Esophagus muscularis mucosa (tissue), 4 donors: ENCODE measurements at regions not wholly inside any gene's neighbourhood (a gene's known extent, or its start where the extent isn't known, plus 50 kb on each side); places are given as distances from the start of the nearest gene placed in this dataset.

Source experiments
- EP300 ChIP-seq: sonication (generic); formaldehyde crosslinking; IDR thresholded peaks from one replicate; pipeline ENCODE4 v1.6.1; 2017; ENCODE audit warnings: antibody characterized with exemption
- POLR2A ChIP-seq: fragments of 450-650 bp; IDR thresholded peaks from one replicate; pipeline ENCODE4 v1.6.1; 2017; ENCODE audit warnings: antibody characterized with exemption, moderate library complexity, mild to moderate bottlenecking, low read depth
- TF ChIP-seq, protein P1 (sequence below), 3 experiments: fragments of 200-600 bp in 2 of 3; fragments of 450-650 bp in 1 of 3; sonication (generic) in 2 of 3; IDR thresholded peaks; one replicate each; pipeline ENCODE4 v1.5.1; 2017 to 2019; ENCODE audit warnings: antibody characterized with exemption in 3 of 3, mild to moderate bottlenecking in 2 of 3, moderate library complexity in 1 of 3

DNA sequence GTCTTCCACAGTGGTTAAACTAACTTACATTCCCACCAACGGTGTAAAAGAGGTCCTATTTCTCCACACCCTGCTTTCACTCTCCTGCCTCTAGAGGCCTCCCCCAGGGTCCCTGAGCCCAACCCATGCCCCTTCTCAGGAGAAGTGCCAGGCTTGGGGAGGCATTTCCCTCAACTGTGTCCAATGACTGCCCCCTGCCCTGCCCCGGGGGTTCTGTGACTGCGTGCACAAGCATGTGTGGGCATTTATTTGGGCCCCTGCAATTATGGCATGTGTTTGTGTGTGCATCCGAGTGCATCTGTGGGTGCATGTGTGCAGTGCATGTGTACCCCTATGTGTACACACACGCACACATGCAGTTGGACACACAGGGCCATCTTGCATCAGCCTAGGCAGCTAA is 57.3 kb downstream of the INHBB start:
- TF ChIP-seq, protein P1, sequence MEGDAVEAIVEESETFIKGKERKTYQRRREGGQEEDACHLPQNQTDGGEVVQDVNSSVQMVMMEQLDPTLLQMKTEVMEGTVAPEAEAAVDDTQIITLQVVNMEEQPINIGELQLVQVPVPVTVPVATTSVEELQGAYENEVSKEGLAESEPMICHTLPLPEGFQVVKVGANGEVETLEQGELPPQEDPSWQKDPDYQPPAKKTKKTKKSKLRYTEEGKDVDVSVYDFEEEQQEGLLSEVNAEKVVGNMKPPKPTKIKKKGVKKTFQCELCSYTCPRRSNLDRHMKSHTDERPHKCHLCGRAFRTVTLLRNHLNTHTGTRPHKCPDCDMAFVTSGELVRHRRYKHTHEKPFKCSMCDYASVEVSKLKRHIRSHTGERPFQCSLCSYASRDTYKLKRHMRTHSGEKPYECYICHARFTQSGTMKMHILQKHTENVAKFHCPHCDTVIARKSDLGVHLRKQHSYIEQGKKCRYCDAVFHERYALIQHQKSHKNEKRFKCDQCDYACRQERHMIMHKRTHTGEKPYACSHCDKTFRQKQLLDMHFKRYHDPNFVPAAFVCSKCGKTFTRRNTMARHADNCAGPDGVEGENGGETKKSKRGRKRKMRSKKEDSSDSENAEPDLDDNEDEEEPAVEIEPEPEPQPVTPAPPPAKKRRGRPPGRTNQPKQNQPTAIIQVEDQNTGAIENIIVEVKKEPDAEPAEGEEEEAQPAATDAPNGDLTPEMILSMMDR (IDR thresholded peaks at IDR 0.05) = no peak
- TF ChIP-seq EP300 = no peak
- TF ChIP-seq POLR2A = no peak
